Loucy (cell line): ENCODE measurements at regions not wholly inside any gene's neighbourhood (a gene's known extent, or its start where the extent isn't known, plus 50 kb on each side); places are given as distances from the start of the nearest gene placed in this dataset.

Experiments
- H2AFZ ChIP-seq: fragments of 200-600 bp; sonication (generic); 2 replicates; pipeline ENCODE4 v1.6.0; 2016; ENCODE audit warnings: antibody characterized with exemption, mild to moderate bottlenecking, low read length, moderate library complexity
- H3F3A ChIP-seq: fragments of 200-600 bp; 2 replicates; pipeline ENCODE4 v1.6.0; 2016; ENCODE audit warnings: antibody characterized with exemption, low read depth, mild to moderate bottlenecking
- H3K27me3 ChIP-seq: fragments of 200-600 bp; sonication (generic); 2 replicates; pipeline ENCODE4 v1.6.1; 2014; ENCODE audit warnings: low read length, mild to moderate bottlenecking; ENCODE audit not compliant: insufficient read depth, poor library complexity, severe bottlenecking
- H3K36me3 ChIP-seq: fragments of 200-600 bp; sonication (generic); 2 replicates; pipeline ENCODE4 v1.6.1; 2016; ENCODE audit warnings: low read length; ENCODE audit not compliant: insufficient read depth
- H3K4me1 ChIP-seq: fragments of 200-600 bp; sonication (generic); 2 replicates; pipeline ENCODE4 v1.5.1; 2014; ENCODE audit warnings: low read length, mild to moderate bottlenecking; ENCODE audit not compliant: insufficient read depth, poor library complexity, severe bottlenecking
- H3K4me2 ChIP-seq: fragments of 200-600 bp; sonication (generic); 2 replicates; pipeline ENCODE4 v1.6.0; 2014; ENCODE audit warnings: antibody characterized with exemption, low read length, low read depth, mild to moderate bottlenecking; ENCODE audit not compliant: poor library complexity, severe bottlenecking
- H3K4me3 ChIP-seq: fragments of 200-600 bp; sonication (generic); 2 replicates; pipeline ENCODE4 v1.5.1; 2014; ENCODE audit warnings: low read length, mild to moderate bottlenecking, mixed read lengths; ENCODE audit not compliant: poor library complexity, severe bottlenecking
- H3K79me2 ChIP-seq: fragments of 200-600 bp; sonication (generic); 2 replicates; pipeline ENCODE4 v1.6.1; 2014; ENCODE audit warnings: low read length; ENCODE audit not compliant: insufficient read depth
- H3K9ac ChIP-seq: fragments of 200-600 bp; sonication (generic); 2 replicates; pipeline ENCODE4 v1.6.0; 2014; ENCODE audit warnings: mild to moderate bottlenecking, low read depth, low read length, moderate library complexity; ENCODE audit not compliant: poor library complexity, severe bottlenecking
- H3K9me2 ChIP-seq: fragments of 200-600 bp; sonication (generic); replicated peaks from 2 replicates; pipeline ENCODE4 v1.6.1; 2016; ENCODE audit warnings: low read depth, low read length, mixed read lengths
- H3K9me3 ChIP-seq: fragments of 200-600 bp; sonication (generic); 2 replicates; pipeline ENCODE4 v1.6.1; 2014; ENCODE audit warnings: mild to moderate bottlenecking, antibody characterized with exemption, low read length, low read depth; ENCODE audit not compliant: insufficient read depth
- H4K20me1 ChIP-seq: fragments of 200-600 bp; sonication (generic); 2 replicates; pipeline ENCODE4 v1.6.0; 2014; ENCODE audit warnings: antibody characterized with exemption, low read length, mild to moderate bottlenecking; ENCODE audit not compliant: insufficient read depth, poor library complexity, severe bottlenecking
- CTCF ChIP-seq: fragments of 200-600 bp; sonication (generic); conservative IDR thresholded peaks from 2 replicates; pipeline ENCODE4 v1.5.1; 2014; ENCODE audit warnings: mild to moderate bottlenecking, antibody characterized with exemption, low read length
- EZH2phosphoT487 ChIP-seq: fragments of 200-600 bp; IDR thresholded peaks from 2 replicates; pipeline ENCODE4 v1.6.1; 2018; ENCODE audit warnings: antibody characterized with exemption, mild to moderate bottlenecking, moderate library complexity, borderline replicate concordance

GRCh38 chr12:74817499-74817898 is 279.9 kb downstream of the ATXN7L3B start:
- H3K4me3 ChIP-seq: no peak overlapping the region
- H3K9ac ChIP-seq: no peak overlapping the region
- no peaks in the 10 kb centered on the region for H3K9me3 ChIP-seq
- H3K27me3 ChIP-seq: no peaks in the 10 kb centered on the region
- TF ChIP-seq EZH2phosphoT487 (no peak), CTCF (no peak)
- H2AFZ ChIP-seq: no peak overlapping the region
- H3K79me2 ChIP-seq: no peaks in the 10 kb centered on the region
- H3K36me3 ChIP-seq: no peaks in the 10 kb centered on the region
- H4K20me1 ChIP-seq: no peaks in the 10 kb centered on the region
- H3F3A ChIP-seq: no peaks in the 10 kb centered on the region
- no peaks in the 10 kb centered on the region for H3K9me2 ChIP-seq
- H3K4me2 ChIP-seq: no peak overlapping the region
- no peaks in the 10 kb centered on the region for H3K4me1 ChIP-seq

GRCh38 chr12:74818412-74818811 is 280.8 kb downstream of the ATXN7L3B start:
- Histone ChIP-seq H3K36me3 (no peaks in the 10 kb centered on the region), H2AFZ (no peak overlapping the region), H3K9me3 (no peaks in the 10 kb centered on the region), H3K4me3 (no peak overlapping the region), H3K9ac (no peak overlapping the region), H4K20me1 (no peaks in the 10 kb centered on the region), H3K79me2 (no peaks in the 10 kb centered on the region), H3K27me3 (no peaks in the 10 kb centered on the region), H3K4me1 (no peaks in the 10 kb centered on the region), H3K9me2 (no peaks in the 10 kb centered on the region), H3K4me2 (no peak overlapping the region), H3F3A (no peaks in the 10 kb centered on the region)
- TF ChIP-seq EZH2phosphoT487 (no peak), CTCF (no peak)

GRCh38 chr12:74820324-74820723 is 282.7 kb downstream of the ATXN7L3B start:
- Histone ChIP-seq H3K27me3 (no peaks in the 10 kb centered on the region), H3K4me2 (no peak overlapping the region), H3K79me2 (no peaks in the 10 kb centered on the region), H3K36me3 (no peaks in the 10 kb centered on the region), H2AFZ (no peak overlapping the region), H3K9ac (no peak overlapping the region), H3K9me3 (no peaks in the 10 kb centered on the region), H3K4me1 (no peaks in the 10 kb centered on the region), H3F3A (no peaks in the 10 kb centered on the region), H4K20me1 (no peaks in the 10 kb centered on the region), H3K9me2 (no peaks in the 10 kb centered on the region), H3K4me3 (no peak overlapping the region)
- TF ChIP-seq EZH2phosphoT487: no peak
- no peak for TF ChIP-seq CTCF
